IPS-18a (cell line): ENCODE measurements at regions not wholly inside any gene's neighbourhood (a gene's known extent, or its start where the extent isn't known, plus 50 kb on each side); places are given as distances from the start of the nearest gene placed in this dataset.

ENCODE experiments used
- H3K27ac ChIP-seq: one replicate; pipeline ENCODE4 v1.5.1; 2013; ENCODE audit warnings: low read length
- H3K27me3 ChIP-seq: one replicate; pipeline ENCODE4 v1.6.1; 2013; ENCODE audit warnings: mild to moderate bottlenecking, low read length; ENCODE audit not compliant: control insufficient read depth, insufficient read depth
- H3K36me3 ChIP-seq: one replicate; pipeline ENCODE4 v1.6.1; 2013; ENCODE audit warnings: low read depth, low read length; ENCODE audit not compliant: control insufficient read depth
- H3K4me1 ChIP-seq: one replicate; pipeline ENCODE4 v1.6.1; 2013; ENCODE audit warnings: low read depth, low read length; ENCODE audit not compliant: control insufficient read depth
- H3K4me3 ChIP-seq: one replicate; pipeline ENCODE4 v1.5.1; 2013; ENCODE audit warnings: low read length
- H3K9ac ChIP-seq: one replicate; pipeline ENCODE4 v1.6.1; 2013; ENCODE audit warnings: mild to moderate bottlenecking, low read length, moderate library complexity
- H3K9me3 ChIP-seq: one replicate; pipeline ENCODE4 v1.6.1; 2013; ENCODE audit warnings: low read depth, low read length; ENCODE audit not compliant: control insufficient read depth

- H3K9ac ChIP-seq, result no peak overlapping the region
- H3K36me3 ChIP-seq, result no peaks in the 10 kb centered on the region
- H3K27me3 ChIP-seq, result no peaks in the 10 kb centered on the region
- no peak overlapping the region for H3K4me3 ChIP-seq
- no peaks in the 10 kb centered on the region for H3K4me1 ChIP-seq
- no peaks in the 10 kb centered on the region for H3K9me3 ChIP-seq
- H3K27ac ChIP-seq, result no peak overlapping the region
Measured at GRCh38 chr16:9331503-9331902, 240.1 kb downstream of the HAPSTR1 start.

- H3K4me1 ChIP-seq, result no peaks in the 10 kb centered on the region
- no peak overlapping the region for H3K4me3 ChIP-seq
- no peaks in the 10 kb centered on the region for H3K36me3 ChIP-seq
- H3K27ac ChIP-seq, result no peak overlapping the region
- no peaks in the 10 kb centered on the region for H3K9me3 ChIP-seq
- no peak overlapping the region for H3K9ac ChIP-seq
- H3K27me3 ChIP-seq, result no peaks in the 10 kb centered on the region
Measured at GRCh38 chr16:9332574-9333148, 241.2 kb downstream of the HAPSTR1 start.

GRCh38 chr16:9333469-9333868, 242.0 kb downstream of the HAPSTR1 start:
- Histone ChIP-seq H3K4me1 (no peaks in the 10 kb centered on the region), H3K9ac (no peak overlapping the region), H3K4me3 (no peak overlapping the region), H3K27me3 (no peaks in the 10 kb centered on the region), H3K9me3 (no peaks in the 10 kb centered on the region), H3K36me3 (no peaks in the 10 kb centered on the region), H3K27ac (no peak overlapping the region)

GRCh38 chr16:9334103-9334502, 242.7 kb downstream of the HAPSTR1 start:
- Histone ChIP-seq H3K4me1 (no peaks in the 10 kb centered on the region), H3K9me3 (no peaks in the 10 kb centered on the region), H3K27ac (no peak overlapping the region), H3K4me3 (no peak overlapping the region), H3K9ac (no peak overlapping the region), H3K36me3 (no peaks in the 10 kb centered on the region), H3K27me3 (no peaks in the 10 kb centered on the region)

GRCh38 chr16:9337308-9338032, 246.0 kb downstream of the HAPSTR1 start:
- Histone ChIP-seq H3K27me3 (no peaks in the 10 kb centered on the region), H3K36me3 (no peaks in the 10 kb centered on the region), H3K27ac (no peak overlapping the region), H3K9me3 (no peaks in the 10 kb centered on the region), H3K4me3 (no peak overlapping the region), H3K9ac (no peak overlapping the region), H3K4me1 (no peaks in the 10 kb centered on the region)

- Histone ChIP-seq H3K9ac (no peak overlapping the region), H3K27me3 (no peaks in the 10 kb centered on the region), H3K4me1 (peaks cover 6% of the 10 kb centered on the region), H3K9me3 (no peaks in the 10 kb centered on the region), H3K27ac (no peak overlapping the region), H3K4me3 (no peak overlapping the region), H3K36me3 (no peaks in the 10 kb centered on the region)
Measured at GRCh38 chr16:9338068-9338467, 246.6 kb downstream of the HAPSTR1 start.

GRCh38 chr16:9338510-9338909, 247.1 kb downstream of the HAPSTR1 start:
- Histone ChIP-seq H3K27ac (no peak overlapping the region), H3K36me3 (no peaks in the 10 kb centered on the region), H3K4me3 (no peak overlapping the region), H3K4me1 (peaks cover 8% of the 10 kb centered on the region), H3K9ac (no peak overlapping the region), H3K9me3 (no peaks in the 10 kb centered on the region), H3K27me3 (no peaks in the 10 kb centered on the region)

- no peak overlapping the region for H3K4me3 ChIP-seq
- peaks cover 8% of the 10 kb centered on the region for H3K4me1 ChIP-seq
- no peaks in the 10 kb centered on the region for H3K36me3 ChIP-seq
- H3K27ac ChIP-seq, result no peak overlapping the region
- no peaks in the 10 kb centered on the region for H3K27me3 ChIP-seq
- H3K9me3 ChIP-seq, result no peaks in the 10 kb centered on the region
- H3K9ac ChIP-seq, result no peak overlapping the region
Measured at GRCh38 chr16:9340526-9341256, 249.2 kb downstream of the HAPSTR1 start.

GRCh38 chr16:9343276-9343675, 251.8 kb downstream of the HAPSTR1 start:
- Histone ChIP-seq H3K36me3 (no peaks in the 10 kb centered on the region), H3K27me3 (no peaks in the 10 kb centered on the region)

GRCh38 chr16:9344508-9344907, 253.1 kb downstream of the HAPSTR1 start:
- no peak overlapping the region for H3K9ac ChIP-seq
- no peaks in the 10 kb centered on the region for H3K36me3 ChIP-seq
- H3K4me3 ChIP-seq, result no peak overlapping the region
- no peaks in the 10 kb centered on the region for H3K27me3 ChIP-seq
- no peak overlapping the region for H3K27ac ChIP-seq
- peaks cover 8% of the 10 kb centered on the region for H3K4me1 ChIP-seq
- H3K9me3 ChIP-seq, result no peaks in the 10 kb centered on the region

More at GRCh38 chr16:9343276-9343675, 251.8 kb downstream of the HAPSTR1 start:
- Histone ChIP-seq H3K27ac (no peak overlapping the region), H3K4me1 (peaks cover 8% of the 10 kb centered on the region), H3K9me3 (no peaks in the 10 kb centered on the region), H3K4me3 (no peak overlapping the region), H3K9ac (no peak overlapping the region)

- no peaks in the 10 kb centered on the region for H3K36me3 ChIP-seq
- no peak overlapping the region for H3K4me3 ChIP-seq
- no peaks in the 10 kb centered on the region for H3K27me3 ChIP-seq
- H3K4me1 ChIP-seq, result peaks cover 8% of the 10 kb centered on the region
- no peak overlapping the region for H3K9ac ChIP-seq
- no peaks in the 10 kb centered on the region for H3K9me3 ChIP-seq
- H3K27ac ChIP-seq, result no peak overlapping the region
Measured at GRCh38 chr16:9345046-9345445, 253.6 kb downstream of the HAPSTR1 start.
